ENCODE measurements at regions not wholly inside any gene's neighbourhood (a gene's known extent, or its start where the extent isn't known, plus 50 kb on each side); places are given as distances from the start of the nearest gene placed in this dataset.

GRCh38 chr1:213466541-213466940 is 415.5 kb downstream of the RPS6KC1 start:
- in situ Hi-C loops (cut with MboI; ENCODE audit: low sequenced_read_pairs in 4 of 4): no loop called here
- Histone ChIP-seq H3K9me3 (no peaks in the 10 kb centered on the region), H3K27ac (no peak overlapping the region), H3K36me3 (no peaks in the 10 kb centered on the region), H3K4me3 (no peak overlapping the region), H3K4me1 (no peaks in the 10 kb centered on the region), H3K27me3 (no peaks in the 10 kb centered on the region)
- intact Hi-C loops (cut with DNase I; ENCODE audit: low total_unique reads): no loop called here
- TF ChIP-seq CTCF (IDR thresholded peaks at IDR 0.05 in 4 of 5, conservative IDR thresholded peaks at IDR 0.05 in 1 of 5): no peak
- no peak for TF ChIP-seq POLR2A (IDR thresholded peaks at IDR 0.05)
- ATAC-seq (no peak), DNase-seq (no peak)

GRCh38 chr1:213474054-213474453 is 423.0 kb downstream of the RPS6KC1 start:
- in situ Hi-C loops (cut with MboI; ENCODE audit: low sequenced_read_pairs in 4 of 4): no loop called here
- Histone ChIP-seq H3K27ac (no peak overlapping the region), H3K4me3 (no peak overlapping the region), H3K36me3 (no peaks in the 10 kb centered on the region), H3K27me3 (no peaks in the 10 kb centered on the region), H3K4me1 (peaks cover 0 to 7% of the 10 kb centered on the region in 2 donors), H3K9me3 (no peaks in the 10 kb centered on the region)
- DNase-seq (peak in 1 of 2 donors; percentile 18), ATAC-seq (peak in 1 of 2 donors; percentile 18)
- intact Hi-C loops (cut with DNase I; ENCODE audit: low total_unique reads): no loop called here
- no peak for TF ChIP-seq POLR2A (IDR thresholded peaks at IDR 0.05)
- no peak for TF ChIP-seq CTCF (IDR thresholded peaks at IDR 0.05 in 4 of 5, conservative IDR thresholded peaks at IDR 0.05 in 1 of 5)

- in situ Hi-C loops (cut with MboI; ENCODE audit: low sequenced_read_pairs in 4 of 4) (no loop called here), intact Hi-C loops (cut with DNase I; ENCODE audit: low total_unique reads) (no loop called here)
- no peak for ATAC-seq
- Histone ChIP-seq H3K9me3 (no peaks in the 10 kb centered on the region), H3K36me3 (no peaks in the 10 kb centered on the region), H3K4me1 (peaks cover 0 to 6% of the 10 kb centered on the region in 2 donors), H3K27ac (no peak overlapping the region), H3K4me3 (no peak overlapping the region), H3K27me3 (no peaks in the 10 kb centered on the region)
- no peak for DNase-seq
- no peak for TF ChIP-seq POLR2A (IDR thresholded peaks at IDR 0.05)
- no peak for TF ChIP-seq CTCF (IDR thresholded peaks at IDR 0.05 in 4 of 5, conservative IDR thresholded peaks at IDR 0.05 in 1 of 5)
These were observed 430.4 kb downstream of the RPS6KC1 start for GRCh38 chr1:213481395-213481794.

GRCh38 chr1:213484333-213484732 is 433.3 kb downstream of the RPS6KC1 start:
- H3K27me3 ChIP-seq: no peaks in the 10 kb centered on the region
- DNase-seq (peak; percentile 62 to 65), ATAC-seq (peak; percentile 93 to 98)
- no peak overlapping the region for H3K4me3 ChIP-seq
- peaks cover 0 to 6% of the 10 kb centered on the region in 2 donors for H3K4me1 ChIP-seq
- no peaks in the 10 kb centered on the region for H3K9me3 ChIP-seq
- peak overlapping the region in 1 of 4 donors; percentile 50 for H3K27ac ChIP-seq
- in situ Hi-C loops (cut with MboI; ENCODE audit: low sequenced_read_pairs in 4 of 4): no loop called here
- TF ChIP-seq POLR2A (IDR thresholded peaks at IDR 0.05) (no peak), CTCF (IDR thresholded peaks at IDR 0.05 in 4 of 5, conservative IDR thresholded peaks at IDR 0.05 in 1 of 5) (no peak)
- no peaks in the 10 kb centered on the region for H3K36me3 ChIP-seq
- intact Hi-C loops (cut with DNase I; ENCODE audit: low total_unique reads): no loop called here

- peaks cover 0 to 6% of the 10 kb centered on the region in 2 donors for H3K4me1 ChIP-seq
- TF ChIP-seq POLR2A (IDR thresholded peaks at IDR 0.05): no peak
- TF ChIP-seq CTCF (IDR thresholded peaks at IDR 0.05 in 4 of 5, conservative IDR thresholded peaks at IDR 0.05 in 1 of 5): no peak
- no peaks in the 10 kb centered on the region for H3K36me3 ChIP-seq
- in situ Hi-C loops (cut with MboI; ENCODE audit: low sequenced_read_pairs in 4 of 4): no loop called here
- no peaks in the 10 kb centered on the region for H3K9me3 ChIP-seq
- peak overlapping the region in 1 of 4 donors; percentile 50 for H3K27ac ChIP-seq
- no peak for DNase-seq
- ATAC-seq: peak; percentile 26 to 39
- intact Hi-C loops (cut with DNase I; ENCODE audit: low total_unique reads): no loop called here
- H3K4me3 ChIP-seq: no peak overlapping the region
- no peaks in the 10 kb centered on the region for H3K27me3 ChIP-seq
These were observed 433.7 kb downstream of the RPS6KC1 start for GRCh38 chr1:213484758-213485157.
